Fibroblast of the aortic adventitia (primary cell): ENCODE measurements at regions not wholly inside any gene's neighbourhood (a gene's known extent, or its start where the extent isn't known, plus 50 kb on each side); places are given as distances from the start of the nearest gene placed in this dataset.

Experiments used
- DNase-seq: peaks from one replicate; pipeline ENCODE4 v3.0.0-alpha.2; 2010; ENCODE audit warnings: low read depth
- H3K4me3 ChIP-seq: 2 replicates; pipeline ENCODE4 v1.5.1; 2011; ENCODE audit warnings: low read depth, mild to moderate bottlenecking, control low read depth, low read length, moderate library complexity
- TF ChIP-seq, protein P1 (sequence below): IDR thresholded peaks from 2 replicates; pipeline ENCODE4 v1.5.1; 2011; ENCODE audit warnings: mild to moderate bottlenecking, low read length, control low read depth, inconsistent platforms; ENCODE audit not compliant: insufficient read depth

DNA sequence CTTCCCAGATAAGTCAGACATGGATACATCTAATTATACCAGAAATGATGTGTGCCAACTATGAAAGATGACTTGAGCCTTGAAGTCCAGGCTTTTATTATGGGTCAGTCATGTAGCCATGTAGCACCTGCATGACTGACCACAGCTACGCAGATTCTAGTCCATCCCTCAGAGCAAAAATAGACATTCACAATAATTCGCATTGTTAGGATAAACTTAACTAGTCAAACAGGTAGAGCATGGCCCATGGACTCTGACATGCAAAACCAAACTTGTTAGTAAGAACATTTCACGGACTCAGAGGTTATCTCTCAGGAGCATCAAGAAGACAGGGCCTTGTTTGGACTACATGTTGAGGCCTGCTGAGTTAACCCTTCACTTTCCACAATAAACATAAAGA lies 132.6 kb downstream of the PWWP3B start:
- DNase-seq: no peak
- TF ChIP-seq, protein P1, sequence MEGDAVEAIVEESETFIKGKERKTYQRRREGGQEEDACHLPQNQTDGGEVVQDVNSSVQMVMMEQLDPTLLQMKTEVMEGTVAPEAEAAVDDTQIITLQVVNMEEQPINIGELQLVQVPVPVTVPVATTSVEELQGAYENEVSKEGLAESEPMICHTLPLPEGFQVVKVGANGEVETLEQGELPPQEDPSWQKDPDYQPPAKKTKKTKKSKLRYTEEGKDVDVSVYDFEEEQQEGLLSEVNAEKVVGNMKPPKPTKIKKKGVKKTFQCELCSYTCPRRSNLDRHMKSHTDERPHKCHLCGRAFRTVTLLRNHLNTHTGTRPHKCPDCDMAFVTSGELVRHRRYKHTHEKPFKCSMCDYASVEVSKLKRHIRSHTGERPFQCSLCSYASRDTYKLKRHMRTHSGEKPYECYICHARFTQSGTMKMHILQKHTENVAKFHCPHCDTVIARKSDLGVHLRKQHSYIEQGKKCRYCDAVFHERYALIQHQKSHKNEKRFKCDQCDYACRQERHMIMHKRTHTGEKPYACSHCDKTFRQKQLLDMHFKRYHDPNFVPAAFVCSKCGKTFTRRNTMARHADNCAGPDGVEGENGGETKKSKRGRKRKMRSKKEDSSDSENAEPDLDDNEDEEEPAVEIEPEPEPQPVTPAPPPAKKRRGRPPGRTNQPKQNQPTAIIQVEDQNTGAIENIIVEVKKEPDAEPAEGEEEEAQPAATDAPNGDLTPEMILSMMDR: no peak
- H3K4me3 ChIP-seq: no peak overlapping the region

DNA sequence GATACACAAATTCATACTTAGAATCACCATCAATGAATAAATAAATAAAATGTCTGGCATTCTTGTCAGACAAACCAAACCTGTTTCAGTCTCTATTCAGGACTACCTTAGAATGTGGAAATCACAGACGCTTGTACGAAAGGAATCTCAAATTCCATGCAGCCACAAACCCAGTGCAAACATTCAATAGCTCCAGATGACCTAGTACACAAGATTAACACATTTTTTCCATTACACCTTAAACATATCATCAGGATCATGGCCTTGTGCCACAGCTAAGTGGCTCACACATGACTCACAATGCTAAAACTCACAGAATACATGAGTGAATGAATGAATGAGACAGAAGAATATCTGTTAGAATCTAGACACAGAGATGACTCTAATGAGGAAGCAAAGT lies 134.2 kb downstream of the PWWP3B start:
- no peak overlapping the region for H3K4me3 ChIP-seq
- no peak for DNase-seq
- TF ChIP-seq, protein P1: no peak

DNA sequence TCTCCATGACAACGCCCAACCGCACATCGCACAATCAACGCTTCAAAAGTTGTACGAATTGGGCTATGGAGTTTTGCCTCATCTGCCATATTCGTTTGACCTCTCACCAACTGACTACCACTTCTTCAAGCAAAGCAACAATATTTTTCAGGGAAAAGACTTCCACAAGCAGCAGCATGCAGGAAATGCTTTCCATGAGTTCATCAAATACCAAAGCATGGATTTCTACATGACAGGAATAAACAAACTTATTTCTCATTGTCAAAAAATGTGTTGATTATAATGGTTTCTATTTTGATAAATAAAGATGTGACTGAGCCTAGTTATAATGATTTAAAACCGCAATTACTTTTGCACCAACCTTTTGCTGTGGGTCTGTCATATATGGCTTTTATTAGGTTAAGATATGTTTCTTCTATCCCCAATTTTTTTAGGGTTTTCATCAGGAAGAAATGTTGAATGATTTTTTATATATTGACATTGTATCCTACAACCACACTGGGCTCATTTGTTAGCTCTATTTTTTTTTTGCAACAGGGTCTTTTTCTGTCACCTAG lies 138.4 kb downstream of the PWWP3B start:
- H3K4me3 ChIP-seq: no peak overlapping the region
- DNase-seq: no peak
- TF ChIP-seq, protein P1: no peak

DNA sequence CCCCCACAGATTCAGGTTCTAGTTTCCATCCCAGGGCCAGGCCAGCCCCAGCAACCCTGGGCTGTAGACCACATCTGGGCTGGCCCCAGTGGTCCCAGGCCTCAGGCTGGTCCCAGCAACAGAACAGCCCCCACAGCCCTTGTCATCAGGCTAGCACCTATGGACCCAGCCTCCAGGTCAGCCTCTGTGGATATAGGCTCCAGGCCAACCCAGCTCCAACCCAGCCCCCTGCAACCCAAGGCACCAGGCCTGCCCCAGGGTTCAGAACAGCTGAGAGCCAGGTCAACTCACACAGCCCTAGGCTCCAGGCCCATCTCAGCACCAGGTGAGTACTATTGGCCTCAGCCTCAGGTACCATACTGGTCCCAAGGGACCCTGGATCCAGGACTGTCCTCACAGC lies 155.3 kb downstream of the PWWP3B start:
- DNase-seq: no peak
- TF ChIP-seq, protein P1: no peak
- no peak overlapping the region for H3K4me3 ChIP-seq

DNA sequence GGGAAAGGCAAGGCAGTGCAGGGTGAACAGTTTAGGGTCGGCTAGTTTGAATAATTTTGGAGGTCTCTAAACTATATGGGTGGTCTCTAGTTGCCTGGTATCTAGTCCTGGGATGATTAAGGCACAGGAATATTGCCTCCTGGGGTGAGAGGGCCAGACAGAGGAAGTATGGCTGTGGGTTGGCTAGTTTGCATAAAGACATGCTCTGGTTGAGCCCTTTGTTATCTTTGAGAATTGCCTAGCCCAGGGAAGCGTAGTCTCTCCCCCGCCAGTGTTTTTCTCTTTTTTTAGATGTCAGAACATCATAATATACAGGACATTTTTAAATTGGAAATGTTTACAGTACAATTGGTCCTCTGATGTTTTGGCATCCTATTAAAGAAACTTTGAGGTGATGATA lies 163.5 kb downstream of the PWWP3B start:
- H3K4me3 ChIP-seq: no peak overlapping the region
- TF ChIP-seq, protein P1: no peak
- no peak for DNase-seq

DNA sequence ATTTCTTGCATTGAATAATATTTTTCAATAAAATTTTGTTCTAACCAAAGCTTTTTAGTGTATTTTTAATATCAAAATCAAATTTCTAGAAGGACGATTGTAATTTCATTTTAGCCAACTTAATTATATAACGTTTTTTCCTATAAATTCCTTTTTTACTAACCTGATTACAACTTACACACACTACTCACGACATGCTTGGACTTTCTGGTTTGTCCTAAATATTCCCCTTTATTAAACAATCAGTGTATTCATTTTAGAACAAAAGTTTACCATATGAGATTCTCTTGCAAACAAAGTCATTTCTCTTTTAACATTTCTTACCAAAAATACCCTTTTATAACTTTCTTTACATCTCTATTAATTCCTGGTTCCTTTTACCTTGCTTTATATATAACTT lies 173.7 kb downstream of the PWWP3B start:
- no peak for DNase-seq
- no peak overlapping the region for H3K4me3 ChIP-seq
- TF ChIP-seq, protein P1: no peak

DNA sequence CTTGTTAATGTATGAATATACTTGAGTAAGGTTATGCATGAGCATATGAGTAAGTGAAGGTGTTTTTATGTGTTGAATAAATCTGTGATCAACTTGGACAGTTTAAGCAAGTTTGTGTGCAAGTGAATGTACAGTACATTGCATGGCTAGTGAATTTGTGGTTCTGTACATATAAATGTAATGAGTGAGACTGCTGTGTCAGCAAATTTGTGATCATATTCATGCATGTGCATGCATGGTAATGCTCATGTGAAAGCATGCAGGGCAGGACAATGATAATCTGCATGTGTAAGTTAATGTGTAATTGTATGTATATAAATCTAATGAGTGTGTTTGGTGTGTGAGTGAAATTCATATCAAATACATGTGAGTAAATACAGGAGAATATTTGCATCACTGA lies 188.5 kb downstream of the PWWP3B start:
- DNase-seq: no peak
- no peak overlapping the region for H3K4me3 ChIP-seq
- TF ChIP-seq, protein P1: no peak
